Skeletal muscle tissue (tissue), 3 donors: ENCODE measurements at regions not wholly inside any gene's neighbourhood (a gene's known extent, or its start where the extent isn't known, plus 50 kb on each side); places are given as distances from the start of the nearest gene placed in this dataset.

Source experiments
- H3K27ac ChIP-seq: one replicate; pipeline ENCODE4 v1.7.0; 2013; ENCODE audit warnings: mild to moderate bottlenecking, low read depth, low read length, inconsistent platforms
- H3K27me3 ChIP-seq, 3 donors: one replicate each; pipeline ENCODE4 v1.7.0; 2013; ENCODE audit warnings: low read length in 3 of 3; ENCODE audit not compliant: control insufficient read depth in 3 of 3, insufficient read depth in 3 of 3
- H3K36me3 ChIP-seq, 3 donors: one replicate each; pipeline ENCODE4 v1.7.0; 2013; ENCODE audit warnings: low read length in 3 of 3; ENCODE audit not compliant: control insufficient read depth in 3 of 3, insufficient read depth in 3 of 3
- H3K4me1 ChIP-seq, 3 donors: one replicate each; pipeline ENCODE4 v1.7.0; 2013; ENCODE audit warnings: low read length in 3 of 3, mild to moderate bottlenecking in 3 of 3; ENCODE audit not compliant: control insufficient read depth in 3 of 3, insufficient read depth in 3 of 3
- H3K4me3 ChIP-seq, 3 donors: one replicate each; pipeline ENCODE4 v1.7.0; 2013; ENCODE audit warnings: low read length in 3 of 3
- H3K9ac ChIP-seq, 3 donors: one replicate each; pipeline ENCODE4 v1.7.0; 2013; ENCODE audit warnings: low read length in 3 of 3, mild to moderate bottlenecking in 3 of 3, moderate library complexity in 2 of 3, low read depth in 1 of 3
- H3K9me3 ChIP-seq, 3 donors: one replicate each; pipeline ENCODE4 v1.7.0; 2013; ENCODE audit warnings: low read length in 3 of 3; ENCODE audit not compliant: control insufficient read depth in 3 of 3
- donor health status: Osteomylitis.

DNA sequence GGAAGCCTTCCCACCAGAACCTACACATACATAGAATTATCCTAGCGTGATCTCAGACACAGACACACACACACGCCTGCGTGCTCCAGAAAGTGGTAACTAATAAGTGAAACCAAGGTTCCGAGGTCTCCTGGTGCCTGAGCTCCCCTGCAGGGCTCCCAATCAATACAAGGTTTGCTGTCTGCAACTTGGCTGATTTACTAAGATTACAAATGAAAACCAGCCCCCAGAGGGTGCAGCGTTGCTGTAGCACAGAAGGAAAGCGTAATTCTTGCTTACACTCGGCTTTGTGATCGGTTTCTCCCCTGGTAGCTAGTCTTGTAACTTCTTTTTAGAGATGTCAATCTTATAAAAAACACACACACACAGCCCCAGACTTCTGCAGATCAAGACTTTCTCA, 334.1 kb upstream of the XYLT1 start:
- Histone ChIP-seq H3K4me3 (no peak overlapping the region), H3K27ac (no peak overlapping the region), H3K4me1 (no peaks in the 10 kb centered on the region), H3K9ac (no peak overlapping the region), H3K27me3 (peaks cover 0 to 4% (median 2%) of the 10 kb centered on the region in 3 donors), H3K36me3 (no peaks in the 10 kb centered on the region), H3K9me3 (no peaks in the 10 kb centered on the region)

- H3K27me3 ChIP-seq, result peaks cover 0 to 4% (median 2%) of the 10 kb centered on the region in 3 donors
- no peak overlapping the region for H3K9ac ChIP-seq
- H3K4me3 ChIP-seq, result no peak overlapping the region
- H3K9me3 ChIP-seq, result no peaks in the 10 kb centered on the region
- H3K27ac ChIP-seq, result no peak overlapping the region
- H3K4me1 ChIP-seq, result no peaks in the 10 kb centered on the region
- no peaks in the 10 kb centered on the region for H3K36me3 ChIP-seq
These were observed 333.1 kb upstream of the XYLT1 start for GRCh38 chr16:17803625-17804410.

GRCh38 chr16:17802571-17802970, 331.8 kb upstream of the XYLT1 start:
- Histone ChIP-seq H3K9ac (no peak overlapping the region), H3K36me3 (no peaks in the 10 kb centered on the region), H3K4me1 (no peaks in the 10 kb centered on the region), H3K27ac (no peak overlapping the region), H3K4me3 (no peak overlapping the region), H3K27me3 (peaks cover 0 to 4% (median 2%) of the 10 kb centered on the region in 3 donors), H3K9me3 (no peaks in the 10 kb centered on the region)

GRCh38 chr16:17801068-17801467, 330.3 kb upstream of the XYLT1 start:
- H3K4me3 ChIP-seq, result no peak overlapping the region
- peaks cover 0 to 4% (median 1%) of the 10 kb centered on the region in 3 donors for H3K27me3 ChIP-seq
- no peaks in the 10 kb centered on the region for H3K36me3 ChIP-seq
- H3K27ac ChIP-seq, result no peak overlapping the region
- no peaks in the 10 kb centered on the region for H3K4me1 ChIP-seq
- no peaks in the 10 kb centered on the region for H3K9me3 ChIP-seq
- H3K9ac ChIP-seq, result no peak overlapping the region

DNA sequence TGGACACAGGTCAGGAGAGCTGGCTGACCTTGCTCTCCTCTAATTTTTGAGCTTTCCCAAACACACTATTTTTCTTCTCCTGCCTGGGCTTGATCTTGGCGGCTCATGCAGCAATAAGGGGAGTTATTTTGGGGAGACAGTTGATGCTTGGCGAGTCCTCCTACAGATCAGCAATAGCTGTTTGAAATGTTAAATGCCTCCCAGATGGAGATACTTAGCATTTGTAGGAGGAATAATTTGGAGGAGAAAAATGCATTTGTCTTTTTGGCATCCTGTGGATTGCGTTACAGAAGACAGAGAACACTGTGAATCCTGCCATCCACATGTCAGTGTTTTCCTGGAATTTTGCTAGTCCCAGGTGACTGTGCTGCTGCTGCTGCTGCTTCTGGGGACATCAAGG, 328.0 kb upstream of the XYLT1 start:
- Histone ChIP-seq H3K27me3 (no peaks in the 10 kb centered on the region), H3K4me1 (no peaks in the 10 kb centered on the region), H3K9me3 (no peaks in the 10 kb centered on the region), H3K27ac (no peak overlapping the region), H3K4me3 (no peak overlapping the region), H3K36me3 (no peaks in the 10 kb centered on the region), H3K9ac (no peak overlapping the region)

GRCh38 chr16:17793354-17793753, 322.6 kb upstream of the XYLT1 start:
- no peaks in the 10 kb centered on the region for H3K9me3 ChIP-seq
- no peak overlapping the region for H3K27ac ChIP-seq
- no peak overlapping the region for H3K4me3 ChIP-seq
- no peaks in the 10 kb centered on the region for H3K36me3 ChIP-seq
- H3K9ac ChIP-seq, result no peak overlapping the region
- no peaks in the 10 kb centered on the region for H3K4me1 ChIP-seq
- no peaks in the 10 kb centered on the region for H3K27me3 ChIP-seq

DNA sequence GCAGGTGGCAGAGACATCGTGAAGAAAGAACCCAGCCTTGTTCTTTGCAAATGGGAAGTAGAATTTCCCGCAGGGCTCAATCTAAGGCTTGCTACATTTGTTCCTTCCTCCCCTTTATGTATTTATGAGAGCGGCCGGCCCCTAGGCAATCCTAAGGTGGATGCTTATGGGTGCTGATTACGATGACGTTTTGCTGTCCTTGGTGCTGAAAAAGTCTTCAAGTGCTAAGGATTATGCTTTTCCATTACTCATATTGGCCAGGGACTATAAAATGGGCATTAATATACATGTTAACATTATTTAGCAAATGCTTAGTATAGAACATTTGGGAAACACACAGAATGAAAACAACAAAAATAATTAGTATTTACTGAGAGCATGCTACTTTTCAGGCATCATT, 313.3 kb upstream of the XYLT1 start:
- Histone ChIP-seq H3K36me3 (no peaks in the 10 kb centered on the region), H3K9me3 (no peaks in the 10 kb centered on the region), H3K4me1 (no peaks in the 10 kb centered on the region), H3K27me3 (peaks cover 0 to 4% (median 0%) of the 10 kb centered on the region in 3 donors), H3K4me3 (no peak overlapping the region), H3K27ac (no peak overlapping the region), H3K9ac (no peak overlapping the region)

GRCh38 chr16:17780181-17780580, 309.4 kb upstream of the XYLT1 start:
- Histone ChIP-seq H3K36me3 (no peaks in the 10 kb centered on the region), H3K9ac (no peak overlapping the region), H3K4me3 (no peak overlapping the region), H3K27ac (no peak overlapping the region), H3K27me3 (peaks cover 0 to 4% (median 0%) of the 10 kb centered on the region in 3 donors), H3K4me1 (no peaks in the 10 kb centered on the region), H3K9me3 (peaks cover 0 to 2% (median 0%) of the 10 kb centered on the region in 3 donors)

GRCh38 chr16:17777408-17777863, 306.7 kb upstream of the XYLT1 start:
- no peak overlapping the region for H3K9ac ChIP-seq
- H3K9me3 ChIP-seq, result peaks cover 0 to 2% (median 0%) of the 10 kb centered on the region in 3 donors

GRCh38 chr16:17776888-17777287, 306.1 kb upstream of the XYLT1 start:
- no peak overlapping the region for H3K27ac ChIP-seq
- no peak overlapping the region for H3K9ac ChIP-seq

More at GRCh38 chr16:17777408-17777863, 306.7 kb upstream of the XYLT1 start:
- no peaks in the 10 kb centered on the region for H3K4me1 ChIP-seq
- peaks cover 0 to 3% (median 0%) of the 10 kb centered on the region in 3 donors for H3K27me3 ChIP-seq
- H3K27ac ChIP-seq, result no peak overlapping the region
- H3K4me3 ChIP-seq, result no peak overlapping the region
- H3K36me3 ChIP-seq, result no peaks in the 10 kb centered on the region

More at GRCh38 chr16:17776888-17777287, 306.1 kb upstream of the XYLT1 start:
- H3K9me3 ChIP-seq, result peaks cover 0 to 2% (median 0%) of the 10 kb centered on the region in 3 donors
- no peak overlapping the region for H3K4me3 ChIP-seq
- H3K4me1 ChIP-seq, result no peaks in the 10 kb centered on the region
- peaks cover 0 to 3% (median 0%) of the 10 kb centered on the region in 3 donors for H3K27me3 ChIP-seq
- no peaks in the 10 kb centered on the region for H3K36me3 ChIP-seq
